ENCODE measurements at regions not wholly inside any gene's neighbourhood (a gene's known extent, or its start where the extent isn't known, plus 50 kb on each side); places are given as distances from the start of the nearest gene placed in this dataset.
A peak's percentile ranks its signal among the peaks of the same experiment; 100 is the strongest.

- Histone ChIP-seq H3K9me3 (ENCODE audit: control insufficient read depth, insufficient read depth, low read length) (no peaks in the 10 kb centered on the region; the same call in 1 of the 2 replicates), H3K27ac (ENCODE audit: low read depth, low read length) (no peak overlapping the region), H3K4me3 (ENCODE audit: low read depth, low read length) (no peak overlapping the region), H3K27me3 (ENCODE audit: control insufficient read depth, insufficient read depth, low read length) (no peaks in the 10 kb centered on the region)
- no peak for TF ChIP-seq CTCF (IDR thresholded peaks at IDR 0.05; ENCODE audit: low read depth, low read length)
- ChIA-PET CTCF (interaction anchor here (0.6 to 1.5 kb wide), 9 partner anchors 9 to 995 kb away, joined by 3 to 8 read pairs (median 3); no protein-coding TSS in a partner anchor), POLR2A (no interaction called here)
- no peak for DNase-seq (ENCODE audit: low read depth, low spot score)
Measured at GRCh38 chr10:28431139-28431538, 101.8 kb upstream of the WAC start.

DNA sequence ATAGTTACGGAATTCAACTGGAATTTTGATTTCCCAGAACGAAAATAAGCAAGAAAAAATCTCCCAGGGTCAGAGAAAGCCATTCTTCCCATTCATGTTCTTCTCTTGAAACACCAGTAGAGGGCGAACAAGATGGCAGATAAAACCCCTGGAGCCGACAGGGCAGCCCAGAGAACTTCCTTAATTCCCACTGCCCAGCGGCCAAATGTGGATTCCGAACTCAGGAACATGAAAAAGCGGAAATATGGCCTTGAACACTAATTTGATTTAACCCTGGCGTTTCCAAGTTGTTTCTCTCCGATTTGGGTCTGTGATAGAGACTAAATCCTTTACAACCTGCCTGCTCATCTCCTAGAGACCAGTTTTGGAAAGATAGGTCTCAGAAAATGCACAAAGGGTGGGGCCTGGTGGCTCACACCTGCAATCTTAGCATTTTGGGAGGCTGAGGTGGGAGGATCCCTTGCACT, 100.7 kb upstream of the WAC start:
- H3K9me3 ChIP-seq (ENCODE audit: control insufficient read depth, insufficient read depth, low read length) = no peaks in the 10 kb centered on the region; the same call in 1 of the 2 replicates
- H3K27ac ChIP-seq (ENCODE audit: low read depth, low read length) = no peak overlapping the region
- peak; percentile 38 for DNase-seq (ENCODE audit: low read depth, low spot score)
- ChIA-PET POLR2A (no interaction called here), CTCF (interaction anchor here (0.7 to 1.5 kb wide), 5 partner anchors 10 to 158 kb away, joined by 3 to 4 read pairs (median 3); no protein-coding TSS in a partner anchor)
- no peaks in the 10 kb centered on the region for H3K27me3 ChIP-seq (ENCODE audit: control insufficient read depth, insufficient read depth, low read length)
- TF ChIP-seq CTCF (IDR thresholded peaks at IDR 0.05; ENCODE audit: low read depth, low read length) = peak; percentile 88
- no peak overlapping the region for H3K4me3 ChIP-seq (ENCODE audit: low read depth, low read length)

- POLR2A ChIA-PET = interaction anchor here (0.6 kb wide), 1 partner anchor 98 kb away, joined by 4 read pairs; no protein-coding TSS in a partner anchor
- CTCF ChIA-PET = no interaction called here
- no peaks in the 10 kb centered on the region for H3K27me3 ChIP-seq (ENCODE audit: control insufficient read depth, insufficient read depth, low read length)
- H3K9me3 ChIP-seq (ENCODE audit: control insufficient read depth, insufficient read depth, low read length) = no peaks in the 10 kb centered on the region; the same call in 1 of the 2 replicates
- no peak for TF ChIP-seq CTCF (IDR thresholded peaks at IDR 0.05; ENCODE audit: low read depth, low read length)
- no peak for DNase-seq (ENCODE audit: low read depth, low spot score)
- H3K4me3 ChIP-seq (ENCODE audit: low read depth, low read length) = no peak overlapping the region
- no peak overlapping the region for H3K27ac ChIP-seq (ENCODE audit: low read depth, low read length)
Measured at GRCh38 chr10:28434063-28434462, 98.9 kb upstream of the WAC start.

DNA sequence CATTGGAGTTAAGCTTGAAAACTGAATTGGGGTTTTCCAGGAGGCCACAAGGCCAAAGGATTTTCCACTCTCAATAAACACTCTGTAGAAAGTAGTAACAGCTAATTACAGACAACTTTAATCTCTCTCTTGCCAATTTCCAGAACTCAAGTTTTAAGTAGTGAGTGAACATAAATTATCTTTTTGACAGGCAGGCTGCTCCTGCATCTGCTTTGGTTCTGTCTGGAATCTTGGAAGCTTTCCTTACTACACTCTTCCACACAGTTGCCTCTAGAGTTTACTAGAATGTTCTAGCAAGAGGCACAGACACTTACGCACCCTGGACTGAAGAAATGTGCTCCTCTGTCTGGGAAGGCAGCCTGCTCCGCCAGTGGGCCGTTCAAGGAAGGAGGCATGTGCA, 90.5 kb upstream of the WAC start:
- no peak overlapping the region for H3K4me3 ChIP-seq (ENCODE audit: low read depth, low read length)
- no peak for DNase-seq (ENCODE audit: low read depth, low spot score)
- no peak overlapping the region for H3K27ac ChIP-seq (ENCODE audit: low read depth, low read length)
- POLR2A ChIA-PET = no interaction called here
- CTCF ChIA-PET = no interaction called here
- H3K9me3 ChIP-seq (ENCODE audit: control insufficient read depth, insufficient read depth, low read length) = no peaks in the 10 kb centered on the region
- peaks cover 10% of the 10 kb centered on the region for H3K27me3 ChIP-seq (ENCODE audit: control insufficient read depth, insufficient read depth, low read length)
- no peak for TF ChIP-seq CTCF (IDR thresholded peaks at IDR 0.05; ENCODE audit: low read depth, low read length)

DNA sequence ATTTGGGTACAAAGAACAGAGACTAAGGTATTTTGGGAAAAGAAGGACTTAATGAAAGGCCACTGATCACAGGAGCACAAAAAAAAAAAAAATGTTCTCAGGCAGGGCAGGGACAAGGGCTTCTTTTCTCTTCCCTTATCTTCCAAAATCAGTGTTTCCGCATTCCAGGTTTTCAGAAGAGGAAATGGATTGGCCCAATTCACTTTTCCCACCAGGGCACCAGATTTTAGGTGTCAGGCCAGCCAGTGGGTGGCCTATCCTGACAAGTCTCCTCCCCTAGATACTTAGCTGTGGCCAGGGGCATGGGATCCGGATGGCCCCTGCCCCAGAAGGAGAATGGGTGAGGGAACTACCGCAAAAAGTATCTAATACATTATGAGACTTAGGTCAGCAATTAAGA, 88.9 kb upstream of the WAC start:
- CTCF ChIA-PET = no interaction called here
- Histone ChIP-seq H3K27me3 (ENCODE audit: control insufficient read depth, insufficient read depth, low read length) (peaks cover 10% of the 10 kb centered on the region), H3K27ac (ENCODE audit: low read depth, low read length) (no peak overlapping the region), H3K9me3 (ENCODE audit: control insufficient read depth, insufficient read depth, low read length) (no peaks in the 10 kb centered on the region), H3K4me3 (ENCODE audit: low read depth, low read length) (no peak overlapping the region)
- POLR2A ChIA-PET = no interaction called here
- TF ChIP-seq CTCF (IDR thresholded peaks at IDR 0.05; ENCODE audit: low read depth, low read length) = no peak
- DNase-seq (ENCODE audit: low read depth, low spot score) = no peak
